Loucy (cell line): ENCODE measurements at regions not wholly inside any gene's neighbourhood (a gene's known extent, or its start where the extent isn't known, plus 50 kb on each side); places are given as distances from the start of the nearest gene placed in this dataset.

Source experiments
- CTCF ChIP-seq: fragments of 200-600 bp; sonication (generic); conservative IDR thresholded peaks from 2 replicates; pipeline ENCODE4 v1.5.1; 2014; ENCODE audit warnings: mild to moderate bottlenecking, antibody characterized with exemption, low read length
- EZH2phosphoT487 ChIP-seq: fragments of 200-600 bp; IDR thresholded peaks from 2 replicates; pipeline ENCODE4 v1.6.1; 2018; ENCODE audit warnings: antibody characterized with exemption, mild to moderate bottlenecking, moderate library complexity, borderline replicate concordance

GRCh38 chr16:13594823-13595222 lies 325.1 kb upstream of the ERCC4 start:
- no peak for TF ChIP-seq CTCF
- TF ChIP-seq EZH2phosphoT487: no peak
